ENCODE measurements at regions not wholly inside any gene's neighbourhood (a gene's known extent, or its start where the extent isn't known, plus 50 kb on each side); places are given as distances from the start of the nearest gene placed in this dataset.

DNA sequence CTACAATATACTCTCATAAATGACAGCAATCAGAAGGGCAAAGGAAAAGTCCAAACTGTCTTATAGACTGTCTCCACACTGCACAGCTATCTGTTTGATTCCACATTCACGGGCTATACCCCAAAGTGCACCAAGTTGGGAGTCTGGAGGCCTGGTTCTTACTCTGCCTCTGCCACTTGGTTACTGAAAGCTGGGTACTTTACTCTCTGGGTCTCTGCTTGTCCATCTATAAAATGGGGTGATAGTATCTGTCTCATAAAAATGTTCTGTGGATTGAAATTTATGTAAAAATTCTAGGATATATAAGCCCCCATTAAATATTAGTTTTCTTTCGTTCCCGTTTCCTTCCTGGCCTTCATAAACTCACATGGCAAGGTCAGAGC, 86.5 kb downstream of the CD164 start:
- Histone ChIP-seq H3K4me3 (ENCODE audit: low read depth in 1 of 2, low read length in 2 of 2) (no peak overlapping the region), H3K36me3 (ENCODE audit: control insufficient read depth in 1 of 2, insufficient read depth in 2 of 2, low read length in 2 of 2) (no peaks in the 10 kb centered on the region), H3K4me1 (ENCODE audit: control insufficient read depth in 1 of 2, insufficient read depth in 2 of 2, low read length in 2 of 2) (peaks cover 29 to 42% of the 10 kb centered on the region in 2 donors), H3K9ac (ENCODE audit: low read depth in 1 of 2, low read length in 2 of 2) (no peak overlapping the region), H3K27ac (ENCODE audit: low read depth, low read length) (no peak overlapping the region), H3K9me3 (ENCODE audit: control insufficient read depth in 1 of 2, low read length in 2 of 2) (no peaks in the 10 kb centered on the region), H3K27me3 (ENCODE audit: control insufficient read depth in 1 of 2, insufficient read depth in 2 of 2, low read length in 2 of 2) (no peaks in the 10 kb centered on the region)

DNA sequence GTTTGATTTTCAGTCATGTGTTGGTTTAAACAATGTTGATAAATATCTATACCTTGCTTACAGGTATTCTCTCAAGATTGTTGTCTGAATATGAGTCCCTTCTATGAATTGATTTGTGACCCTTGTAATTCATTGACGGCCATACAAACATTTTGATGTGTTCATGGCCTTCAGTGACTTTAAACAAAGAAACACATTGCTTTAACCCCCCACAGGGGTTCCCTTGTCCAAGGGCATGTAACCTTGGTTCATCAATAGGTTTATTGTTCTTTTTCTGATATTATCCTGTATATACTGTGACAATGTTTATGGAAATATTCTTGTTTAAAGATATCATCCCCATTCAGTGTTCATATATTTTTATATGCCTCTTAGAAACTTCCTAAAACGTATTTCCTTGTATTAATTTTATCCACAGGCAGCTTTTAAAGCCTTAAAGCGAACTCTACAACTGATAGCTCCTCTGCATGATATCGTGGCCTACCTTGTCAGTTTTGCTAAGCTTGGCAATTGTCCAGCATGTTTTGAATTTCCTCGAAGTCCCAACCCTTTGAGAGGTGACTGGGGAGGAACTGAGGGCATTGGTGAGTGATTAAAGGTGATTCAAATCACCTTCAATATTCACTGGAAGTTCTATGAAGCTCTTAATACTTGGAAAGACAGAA, 87.0 kb downstream of the CD164 start:
- no peaks in the 10 kb centered on the region for H3K27me3 ChIP-seq (ENCODE audit: control insufficient read depth in 1 of 2, insufficient read depth in 2 of 2, low read length in 2 of 2)
- no peaks in the 10 kb centered on the region for H3K36me3 ChIP-seq (ENCODE audit: control insufficient read depth in 1 of 2, insufficient read depth in 2 of 2, low read length in 2 of 2)
- H3K27ac ChIP-seq (ENCODE audit: low read depth, low read length), result peak overlapping the region; percentile 23
- no peak overlapping the region for H3K9ac ChIP-seq (ENCODE audit: low read depth in 1 of 2, low read length in 2 of 2)
- no peak overlapping the region for H3K4me3 ChIP-seq (ENCODE audit: low read depth in 1 of 2, low read length in 2 of 2)
- no peaks in the 10 kb centered on the region for H3K9me3 ChIP-seq (ENCODE audit: control insufficient read depth in 1 of 2, low read length in 2 of 2)
- peaks cover 29 to 41% of the 10 kb centered on the region in 2 donors for H3K4me1 ChIP-seq (ENCODE audit: control insufficient read depth in 1 of 2, insufficient read depth in 2 of 2, low read length in 2 of 2)

DNA sequence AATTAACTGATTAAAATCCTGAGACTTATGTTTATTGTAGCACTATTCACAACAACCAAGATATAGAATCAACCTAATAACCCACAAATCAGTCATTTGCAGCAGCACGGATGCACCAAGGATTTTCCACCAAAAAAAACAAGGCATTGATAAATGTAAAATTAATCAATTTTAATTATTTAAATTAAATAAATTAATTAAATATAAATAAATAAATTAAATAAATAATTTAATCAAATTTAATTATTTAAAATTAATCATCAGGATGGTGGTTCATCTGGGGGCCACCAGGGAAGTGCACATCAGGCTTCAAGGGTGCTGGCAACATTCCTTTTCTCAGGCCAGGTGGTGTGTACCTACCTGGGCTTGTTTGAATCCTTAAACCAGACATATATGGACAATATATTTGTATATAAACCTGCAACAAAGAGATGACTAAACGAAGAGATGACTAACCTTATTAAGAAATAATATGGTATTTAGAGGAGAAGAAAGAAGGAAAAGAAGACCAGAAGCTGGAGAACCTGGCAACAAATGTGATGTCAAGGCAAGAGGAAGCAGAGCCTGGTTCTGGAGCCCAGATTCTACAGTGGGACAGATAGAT, 89.2 kb downstream of the CD164 start:
- Histone ChIP-seq H3K4me3 (ENCODE audit: low read depth in 1 of 2, low read length in 2 of 2) (no peak overlapping the region), H3K9me3 (ENCODE audit: control insufficient read depth in 1 of 2, low read length in 2 of 2) (no peaks in the 10 kb centered on the region), H3K4me1 (ENCODE audit: control insufficient read depth in 1 of 2, insufficient read depth in 2 of 2, low read length in 2 of 2) (peaks cover 24 to 30% of the 10 kb centered on the region in 2 donors), H3K36me3 (ENCODE audit: control insufficient read depth in 1 of 2, insufficient read depth in 2 of 2, low read length in 2 of 2) (no peaks in the 10 kb centered on the region), H3K9ac (ENCODE audit: low read depth in 1 of 2, low read length in 2 of 2) (no peak overlapping the region), H3K27me3 (ENCODE audit: control insufficient read depth in 1 of 2, insufficient read depth in 2 of 2, low read length in 2 of 2) (no peaks in the 10 kb centered on the region), H3K27ac (ENCODE audit: low read depth, low read length) (no peak overlapping the region)

DNA sequence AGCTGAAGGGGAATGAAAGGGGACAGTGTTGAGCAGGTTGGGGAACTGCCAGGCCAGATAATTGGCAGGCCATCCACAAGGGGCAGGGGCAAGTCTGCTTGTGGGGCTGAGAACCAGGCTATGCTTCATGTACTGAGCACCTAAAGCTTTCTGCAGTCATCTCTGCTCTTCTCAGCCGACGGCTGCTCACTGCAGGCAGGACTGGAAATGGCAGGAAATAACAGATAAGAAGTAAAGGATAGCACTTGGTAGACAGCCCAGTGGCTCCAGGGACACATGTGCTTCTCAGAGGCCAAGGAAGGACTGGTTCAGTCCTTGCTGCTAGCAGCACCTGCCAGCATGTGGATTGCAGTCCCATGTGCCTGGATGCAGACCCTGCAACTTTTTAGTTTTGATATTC, 89.8 kb downstream of the CD164 start:
- H3K4me1 ChIP-seq (ENCODE audit: control insufficient read depth in 1 of 2, insufficient read depth in 2 of 2, low read length in 2 of 2), result peaks cover 23 to 25% of the 10 kb centered on the region in 2 donors
- H3K4me3 ChIP-seq (ENCODE audit: low read depth in 1 of 2, low read length in 2 of 2), result no peak overlapping the region
- no peaks in the 10 kb centered on the region for H3K27me3 ChIP-seq (ENCODE audit: control insufficient read depth in 1 of 2, insufficient read depth in 2 of 2, low read length in 2 of 2)
- H3K27ac ChIP-seq (ENCODE audit: low read depth, low read length), result no peak overlapping the region
- H3K9ac ChIP-seq (ENCODE audit: low read depth in 1 of 2, low read length in 2 of 2), result no peak overlapping the region
- H3K9me3 ChIP-seq (ENCODE audit: control insufficient read depth in 1 of 2, low read length in 2 of 2), result no peaks in the 10 kb centered on the region
- no peaks in the 10 kb centered on the region for H3K36me3 ChIP-seq (ENCODE audit: control insufficient read depth in 1 of 2, insufficient read depth in 2 of 2, low read length in 2 of 2)

DNA sequence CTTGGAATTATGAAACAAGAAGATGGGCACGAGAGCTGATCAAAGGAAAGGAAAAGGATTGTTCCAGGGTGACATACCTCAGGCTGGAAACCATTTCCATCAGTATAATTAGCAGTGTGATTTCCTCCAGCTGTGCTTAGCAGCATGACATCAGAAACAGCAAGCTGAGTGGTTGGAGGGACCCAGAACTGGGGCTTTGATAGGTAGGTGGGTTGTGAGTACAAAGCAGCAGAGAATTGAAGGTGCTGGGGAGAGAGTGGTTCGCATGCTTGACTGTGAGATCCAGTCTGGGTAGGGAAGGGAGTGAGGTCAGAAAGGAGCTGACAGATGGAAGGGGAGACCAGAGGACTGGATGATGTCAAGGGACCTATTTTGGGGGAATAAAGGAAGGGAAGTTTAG, 90.4 kb downstream of the CD164 start:
- H3K9ac ChIP-seq (ENCODE audit: low read depth in 1 of 2, low read length in 2 of 2), result no peak overlapping the region
- no peaks in the 10 kb centered on the region for H3K36me3 ChIP-seq (ENCODE audit: control insufficient read depth in 1 of 2, insufficient read depth in 2 of 2, low read length in 2 of 2)
- no peak overlapping the region for H3K27ac ChIP-seq (ENCODE audit: low read depth, low read length)
- no peaks in the 10 kb centered on the region for H3K27me3 ChIP-seq (ENCODE audit: control insufficient read depth in 1 of 2, insufficient read depth in 2 of 2, low read length in 2 of 2)
- no peak overlapping the region for H3K4me3 ChIP-seq (ENCODE audit: low read depth in 1 of 2, low read length in 2 of 2)
- peaks cover 18 to 20% of the 10 kb centered on the region in 2 donors for H3K4me1 ChIP-seq (ENCODE audit: control insufficient read depth in 1 of 2, insufficient read depth in 2 of 2, low read length in 2 of 2)
- H3K9me3 ChIP-seq (ENCODE audit: control insufficient read depth in 1 of 2, low read length in 2 of 2), result no peaks in the 10 kb centered on the region

DNA sequence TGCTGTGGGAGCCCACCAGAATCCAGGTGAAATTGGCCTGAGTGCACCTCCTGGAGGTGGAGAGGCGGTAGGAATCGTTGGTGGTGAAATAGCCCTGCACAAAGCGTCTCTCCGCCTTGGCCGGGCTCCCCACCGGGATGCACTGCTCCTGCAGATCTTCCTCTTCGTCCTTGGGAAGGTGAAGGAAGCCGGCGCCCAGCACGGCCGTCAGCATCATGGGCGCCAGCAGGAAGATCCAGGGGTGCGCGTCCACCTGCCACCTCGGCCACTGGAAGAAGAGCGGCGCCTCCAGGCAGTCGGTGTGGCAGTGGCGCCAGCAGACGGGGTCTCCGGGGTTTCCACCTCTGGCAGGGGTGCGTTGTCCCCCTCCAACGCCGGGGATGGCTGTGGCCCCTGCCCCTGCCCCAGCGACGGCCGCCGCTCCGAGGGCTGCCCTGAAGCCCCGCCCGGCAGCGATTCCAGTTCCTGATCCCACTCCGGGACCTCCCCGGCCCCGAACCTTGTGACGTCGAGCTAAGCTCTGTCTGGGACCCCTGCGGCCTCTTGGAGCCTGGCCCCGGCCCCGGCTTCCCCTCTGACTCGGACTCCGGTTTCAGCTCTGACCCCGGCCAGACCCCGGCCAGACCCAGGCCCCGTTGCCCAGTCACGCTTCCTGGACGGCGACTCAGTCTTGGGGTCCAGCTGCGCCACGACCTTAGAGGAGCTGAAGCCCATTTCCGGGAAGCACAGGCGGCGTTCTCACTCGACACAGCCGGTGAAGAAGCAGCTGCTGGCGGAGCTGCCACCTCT, 91.9 kb downstream of the CD164 start:
- Histone ChIP-seq H3K27ac (ENCODE audit: low read depth, low read length) (no peak overlapping the region), H3K4me3 (ENCODE audit: low read depth in 1 of 2, low read length in 2 of 2) (no peak overlapping the region), H3K9me3 (ENCODE audit: control insufficient read depth in 1 of 2, low read length in 2 of 2) (no peaks in the 10 kb centered on the region), H3K4me1 (ENCODE audit: control insufficient read depth in 1 of 2, insufficient read depth in 2 of 2, low read length in 2 of 2) (peaks cover 12 to 18% of the 10 kb centered on the region in 2 donors), H3K27me3 (ENCODE audit: control insufficient read depth in 1 of 2, insufficient read depth in 2 of 2, low read length in 2 of 2) (no peaks in the 10 kb centered on the region), H3K9ac (ENCODE audit: low read depth in 1 of 2, low read length in 2 of 2) (no peak overlapping the region), H3K36me3 (ENCODE audit: control insufficient read depth in 1 of 2, insufficient read depth in 2 of 2, low read length in 2 of 2) (no peaks in the 10 kb centered on the region)

DNA sequence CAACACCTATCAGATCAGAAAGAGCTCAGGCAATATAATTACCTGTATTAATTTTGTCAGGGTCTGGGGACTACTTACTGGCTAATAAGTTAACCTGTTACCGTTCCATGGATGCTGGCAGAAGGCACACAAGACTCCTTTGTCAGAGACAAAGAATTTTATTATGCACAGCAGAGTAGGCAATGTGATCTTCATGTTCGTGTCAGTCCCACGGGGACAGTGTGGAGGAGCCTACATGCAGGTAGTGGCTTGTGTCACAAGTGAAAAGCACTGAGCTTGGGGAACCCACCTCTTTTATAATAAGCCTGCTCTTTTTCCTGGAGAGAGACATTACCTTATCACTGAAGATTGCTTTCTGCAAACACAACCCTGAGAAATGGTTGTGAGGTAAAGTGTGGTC, 96.9 kb downstream of the CD164 start:
- Histone ChIP-seq H3K4me3 (ENCODE audit: low read depth in 1 of 2, low read length in 2 of 2) (no peak overlapping the region), H3K36me3 (ENCODE audit: control insufficient read depth in 1 of 2, insufficient read depth in 2 of 2, low read length in 2 of 2) (no peaks in the 10 kb centered on the region), H3K9ac (ENCODE audit: low read depth in 1 of 2, low read length in 2 of 2) (no peak overlapping the region), H3K9me3 (ENCODE audit: control insufficient read depth in 1 of 2, low read length in 2 of 2) (no peaks in the 10 kb centered on the region), H3K27me3 (ENCODE audit: control insufficient read depth in 1 of 2, insufficient read depth in 2 of 2, low read length in 2 of 2) (no peaks in the 10 kb centered on the region), H3K27ac (ENCODE audit: low read depth, low read length) (no peak overlapping the region), H3K4me1 (ENCODE audit: control insufficient read depth in 1 of 2, insufficient read depth in 2 of 2, low read length in 2 of 2) (no peaks in the 10 kb centered on the region)

DNA sequence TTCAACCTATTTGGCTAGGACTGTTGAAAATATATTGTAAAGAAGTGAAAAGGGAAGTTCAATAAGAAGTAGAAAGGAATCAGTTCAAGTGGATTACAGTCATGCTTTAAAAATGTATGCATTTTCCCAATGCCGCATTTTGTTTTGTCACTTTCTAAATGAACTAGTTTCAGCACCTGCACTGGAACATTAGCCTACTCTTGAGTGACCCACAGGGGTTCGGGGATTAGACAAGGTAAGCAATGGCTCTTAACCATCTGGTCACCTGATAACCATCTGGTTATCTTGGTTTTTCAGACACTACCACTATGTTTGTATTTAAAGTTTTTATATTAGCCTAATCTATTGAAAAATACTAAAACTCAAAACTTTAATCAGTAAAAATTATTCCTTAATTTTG, 97.6 kb downstream of the CD164 start:
- no peaks in the 10 kb centered on the region for H3K9me3 ChIP-seq (ENCODE audit: control insufficient read depth in 1 of 2, low read length in 2 of 2)
- no peak overlapping the region for H3K9ac ChIP-seq (ENCODE audit: low read depth in 1 of 2, low read length in 2 of 2)
- H3K27ac ChIP-seq (ENCODE audit: low read depth, low read length), result no peak overlapping the region
- no peaks in the 10 kb centered on the region for H3K36me3 ChIP-seq (ENCODE audit: control insufficient read depth in 1 of 2, insufficient read depth in 2 of 2, low read length in 2 of 2)
- H3K27me3 ChIP-seq (ENCODE audit: control insufficient read depth in 1 of 2, insufficient read depth in 2 of 2, low read length in 2 of 2), result no peaks in the 10 kb centered on the region
- no peak overlapping the region for H3K4me3 ChIP-seq (ENCODE audit: low read depth in 1 of 2, low read length in 2 of 2)
- no peaks in the 10 kb centered on the region for H3K4me1 ChIP-seq (ENCODE audit: control insufficient read depth in 1 of 2, insufficient read depth in 2 of 2, low read length in 2 of 2)

DNA sequence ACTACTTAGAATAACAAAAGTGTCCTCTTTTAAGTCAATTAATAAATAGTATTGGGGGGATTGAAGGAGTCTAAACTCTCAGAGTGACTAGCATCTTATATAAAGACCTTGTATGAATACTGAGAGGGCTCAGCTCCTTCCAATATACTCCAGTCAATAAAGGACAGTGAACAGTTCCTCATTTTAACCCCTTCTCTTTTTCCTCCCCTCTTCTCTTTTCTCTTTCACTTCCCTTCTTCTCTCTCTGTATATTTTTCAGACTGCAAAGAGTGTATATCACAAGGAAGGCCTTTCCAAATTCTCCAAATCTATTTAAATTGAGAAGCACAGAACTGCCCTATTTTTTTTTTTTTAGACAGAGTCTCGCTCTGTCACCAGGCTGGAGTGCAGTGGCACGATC, 99.5 kb downstream of the CD164 start:
- H3K36me3 ChIP-seq (ENCODE audit: control insufficient read depth in 1 of 2, insufficient read depth in 2 of 2, low read length in 2 of 2), result no peaks in the 10 kb centered on the region
- H3K4me1 ChIP-seq (ENCODE audit: control insufficient read depth in 1 of 2, insufficient read depth in 2 of 2, low read length in 2 of 2), result no peaks in the 10 kb centered on the region
- no peak overlapping the region for H3K27ac ChIP-seq (ENCODE audit: low read depth, low read length)
- H3K4me3 ChIP-seq (ENCODE audit: low read depth in 1 of 2, low read length in 2 of 2), result no peak overlapping the region
- H3K9me3 ChIP-seq (ENCODE audit: control insufficient read depth in 1 of 2, low read length in 2 of 2), result no peaks in the 10 kb centered on the region
- no peaks in the 10 kb centered on the region for H3K27me3 ChIP-seq (ENCODE audit: control insufficient read depth in 1 of 2, insufficient read depth in 2 of 2, low read length in 2 of 2)
- H3K9ac ChIP-seq (ENCODE audit: low read depth in 1 of 2, low read length in 2 of 2), result no peak overlapping the region

DNA sequence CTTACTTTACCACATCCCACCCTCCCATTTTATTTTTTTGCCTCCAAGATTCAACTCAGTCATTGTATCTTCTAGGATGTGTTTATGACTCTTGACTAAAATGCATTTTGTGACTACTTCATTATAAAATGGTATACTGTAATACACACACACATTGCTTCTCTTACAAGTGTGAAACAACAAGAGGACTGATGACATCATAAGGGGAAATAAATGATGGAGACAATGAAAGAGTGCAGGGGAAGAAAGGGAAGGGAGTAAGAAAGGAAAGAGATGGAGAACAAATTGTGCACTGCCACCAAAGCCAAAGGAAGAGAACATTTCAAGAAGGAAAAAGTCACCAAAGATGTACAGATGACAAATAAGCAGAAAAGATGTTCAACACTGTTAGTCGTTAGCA, 102.6 kb downstream of the CD164 start:
- no peaks in the 10 kb centered on the region for H3K27me3 ChIP-seq (ENCODE audit: control insufficient read depth in 1 of 2, insufficient read depth in 2 of 2, low read length in 2 of 2)
- H3K27ac ChIP-seq (ENCODE audit: low read depth, low read length), result no peak overlapping the region
- H3K4me3 ChIP-seq (ENCODE audit: low read depth in 1 of 2, low read length in 2 of 2), result no peak overlapping the region
- H3K9ac ChIP-seq (ENCODE audit: low read depth in 1 of 2, low read length in 2 of 2), result no peak overlapping the region
- H3K36me3 ChIP-seq (ENCODE audit: control insufficient read depth in 1 of 2, insufficient read depth in 2 of 2, low read length in 2 of 2), result no peaks in the 10 kb centered on the region
- no peaks in the 10 kb centered on the region for H3K4me1 ChIP-seq (ENCODE audit: control insufficient read depth in 1 of 2, insufficient read depth in 2 of 2, low read length in 2 of 2)
- no peaks in the 10 kb centered on the region for H3K9me3 ChIP-seq (ENCODE audit: control insufficient read depth in 1 of 2, low read length in 2 of 2)
